HepG2 (cell line): ENCODE measurements at regions not wholly inside any gene's neighbourhood (a gene's known extent, or its start where the extent isn't known, plus 50 kb on each side); places are given as distances from the start of the nearest gene placed in this dataset.

ENCODE experiments used
- IKZF1 ChIP-seq: fragments of 450-650 bp; IDR thresholded peaks from 2 replicates; pipeline ENCODE4 v1.7.1; 2016
- PCBP2 ChIP-seq: fragments of 200-400 bp; formaldehyde crosslinking; optimal IDR thresholded peaks from 2 replicates; pipeline ENCODE3; 2018; ENCODE audit warnings: low read length, low read depth; ENCODE audit not compliant: poor library complexity, severe bottlenecking
- PPARG ChIP-seq: conservative IDR thresholded peaks from 2 replicates; pipeline ENCODE4 v1.6.1; 2016; ENCODE audit warnings: missing biosample characterization, missing genetic modification reagents
- PRPF4 ChIP-seq: fragments of 200-400 bp; formaldehyde crosslinking; IDR thresholded peaks from 2 replicates; pipeline ENCODE4 v1.6.1; 2016; ENCODE audit warnings: low read length, low read depth; ENCODE audit not compliant: poor library complexity, severe bottlenecking
- SIX4 ChIP-seq: sonication (generic); formaldehyde crosslinking; IDR thresholded peaks from 2 replicates; pipeline ENCODE4 v1.4.0; 2020; ENCODE audit warnings: missing genetic modification reagents
- ZNF264 ChIP-seq: sonication (generic); formaldehyde crosslinking; IDR thresholded peaks from 2 replicates; pipeline ENCODE4 v1.4.0; 2020; ENCODE audit warnings: missing genetic modification reagents
- TF ChIP-seq, protein P1 (sequence below): IDR thresholded peaks from 2 replicates; pipeline ENCODE4 v1.6.1; 2016; ENCODE audit warnings: mild to moderate bottlenecking, missing biosample characterization, missing genetic modification reagents
- TF ChIP-seq, protein P2 (sequence below): fragments of 450-650 bp; IDR thresholded peaks from 2 replicates; pipeline ENCODE4 v1.6.1; 2017
- TF ChIP-seq, protein P3 (sequence below): sonication (generic); formaldehyde crosslinking; IDR thresholded peaks from 2 replicates; pipeline ENCODE4 v1.4.0; 2020; ENCODE audit warnings: missing genetic modification reagents

DNA sequence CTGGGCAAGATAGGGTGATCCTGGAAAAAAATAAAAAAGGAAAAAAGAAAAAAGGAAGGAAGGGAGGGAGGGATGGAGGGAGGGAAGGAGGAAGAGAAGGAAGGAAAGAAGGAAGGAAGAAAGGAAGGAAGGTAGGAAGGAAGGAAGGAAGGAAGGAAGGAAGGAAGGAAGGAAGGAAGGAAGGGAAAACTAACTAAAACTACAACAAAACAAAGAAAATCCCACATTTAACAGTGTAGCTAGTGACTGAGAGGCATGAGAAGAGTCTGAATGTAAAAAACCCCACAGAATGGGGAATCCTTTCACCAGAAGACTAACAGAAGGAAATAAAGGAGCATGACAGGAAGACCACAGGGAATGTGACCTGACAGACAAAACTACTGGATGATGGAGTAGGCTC lies 345.7 kb downstream of the NOVA1 start (continued):
- TF ChIP-seq, protein P1, sequence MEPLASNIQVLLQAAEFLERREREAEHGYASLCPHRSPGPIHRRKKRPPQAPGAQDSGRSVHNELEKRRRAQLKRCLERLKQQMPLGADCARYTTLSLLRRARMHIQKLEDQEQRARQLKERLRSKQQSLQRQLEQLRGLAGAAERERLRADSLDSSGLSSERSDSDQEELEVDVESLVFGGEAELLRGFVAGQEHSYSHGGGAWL (CRISPR knock-in tag), result no peak
- TF ChIP-seq, protein P2, sequence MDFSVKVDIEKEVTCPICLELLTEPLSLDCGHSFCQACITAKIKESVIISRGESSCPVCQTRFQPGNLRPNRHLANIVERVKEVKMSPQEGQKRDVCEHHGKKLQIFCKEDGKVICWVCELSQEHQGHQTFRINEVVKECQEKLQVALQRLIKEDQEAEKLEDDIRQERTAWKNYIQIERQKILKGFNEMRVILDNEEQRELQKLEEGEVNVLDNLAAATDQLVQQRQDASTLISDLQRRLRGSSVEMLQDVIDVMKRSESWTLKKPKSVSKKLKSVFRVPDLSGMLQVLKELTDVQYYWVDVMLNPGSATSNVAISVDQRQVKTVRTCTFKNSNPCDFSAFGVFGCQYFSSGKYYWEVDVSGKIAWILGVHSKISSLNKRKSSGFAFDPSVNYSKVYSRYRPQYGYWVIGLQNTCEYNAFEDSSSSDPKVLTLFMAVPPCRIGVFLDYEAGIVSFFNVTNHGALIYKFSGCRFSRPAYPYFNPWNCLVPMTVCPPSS, result 0 out of 2 replicates have a peak, but pooled peaks have one; percentile 46
- TF ChIP-seq SIX4 (CRISPR knock-in tag), result no peak
- no peak for TF ChIP-seq PRPF4
- TF ChIP-seq IKZF1, result 0 out of 2 replicates have a peak, but pooled peaks have one; percentile 57
- TF ChIP-seq, protein P3, sequence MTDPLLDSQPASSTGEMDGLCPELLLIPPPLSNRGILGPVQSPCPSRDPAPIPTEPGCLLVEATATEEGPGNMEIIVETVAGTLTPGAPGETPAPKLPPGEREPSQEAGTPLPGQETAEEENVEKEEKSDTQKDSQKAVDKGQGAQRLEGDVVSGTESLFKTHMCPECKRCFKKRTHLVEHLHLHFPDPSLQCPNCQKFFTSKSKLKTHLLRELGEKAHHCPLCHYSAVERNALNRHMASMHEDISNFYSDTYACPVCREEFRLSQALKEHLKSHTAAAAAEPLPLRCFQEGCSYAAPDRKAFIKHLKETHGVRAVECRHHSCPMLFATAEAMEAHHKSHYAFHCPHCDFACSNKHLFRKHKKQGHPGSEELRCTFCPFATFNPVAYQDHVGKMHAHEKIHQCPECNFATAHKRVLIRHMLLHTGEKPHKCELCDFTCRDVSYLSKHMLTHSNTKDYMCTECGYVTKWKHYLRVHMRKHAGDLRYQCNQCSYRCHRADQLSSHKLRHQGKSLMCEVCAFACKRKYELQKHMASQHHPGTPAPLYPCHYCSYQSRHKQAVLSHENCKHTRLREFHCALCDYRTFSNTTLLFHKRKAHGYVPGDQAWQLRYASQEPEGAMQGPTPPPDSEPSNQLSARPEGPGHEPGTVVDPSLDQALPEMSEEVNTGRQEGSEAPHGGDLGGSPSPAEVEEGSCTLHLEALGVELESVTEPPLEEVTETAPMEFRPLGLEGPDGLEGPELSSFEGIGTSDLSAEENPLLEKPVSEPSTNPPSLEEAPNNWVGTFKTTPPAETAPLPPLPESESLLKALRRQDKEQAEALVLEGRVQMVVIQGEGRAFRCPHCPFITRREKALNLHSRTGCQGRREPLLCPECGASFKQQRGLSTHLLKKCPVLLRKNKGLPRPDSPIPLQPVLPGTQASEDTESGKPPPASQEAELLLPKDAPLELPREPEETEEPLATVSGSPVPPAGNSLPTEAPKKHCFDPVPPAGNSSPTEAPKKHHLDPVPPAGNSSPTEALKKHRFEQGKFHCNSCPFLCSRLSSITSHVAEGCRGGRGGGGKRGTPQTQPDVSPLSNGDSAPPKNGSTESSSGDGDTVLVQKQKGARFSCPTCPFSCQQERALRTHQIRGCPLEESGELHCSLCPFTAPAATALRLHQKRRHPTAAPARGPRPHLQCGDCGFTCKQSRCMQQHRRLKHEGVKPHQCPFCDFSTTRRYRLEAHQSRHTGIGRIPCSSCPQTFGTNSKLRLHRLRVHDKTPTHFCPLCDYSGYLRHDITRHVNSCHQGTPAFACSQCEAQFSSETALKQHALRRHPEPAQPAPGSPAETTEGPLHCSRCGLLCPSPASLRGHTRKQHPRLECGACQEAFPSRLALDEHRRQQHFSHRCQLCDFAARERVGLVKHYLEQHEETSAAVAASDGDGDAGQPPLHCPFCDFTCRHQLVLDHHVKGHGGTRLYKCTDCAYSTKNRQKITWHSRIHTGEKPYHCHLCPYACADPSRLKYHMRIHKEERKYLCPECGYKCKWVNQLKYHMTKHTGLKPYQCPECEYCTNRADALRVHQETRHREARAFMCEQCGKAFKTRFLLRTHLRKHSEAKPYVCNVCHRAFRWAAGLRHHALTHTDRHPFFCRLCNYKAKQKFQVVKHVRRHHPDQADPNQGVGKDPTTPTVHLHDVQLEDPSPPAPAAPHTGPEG (CRISPR knock-in tag), result no peak
- TF ChIP-seq PCBP2, result peak; percentile 88
- no peak for TF ChIP-seq PPARG (CRISPR knock-in tag)
- no peak for TF ChIP-seq ZNF264 (CRISPR knock-in tag)
